ENCODE measurements at regions not wholly inside any gene's neighbourhood (a gene's known extent, or its start where the extent isn't known, plus 50 kb on each side); places are given as distances from the start of the nearest gene placed in this dataset.
"Not testable (repeated sequence)": the region's sequence is repeated elsewhere in the genome, so short reads cannot be mapped to it uniquely, and the experiment has no call there.

DNA sequence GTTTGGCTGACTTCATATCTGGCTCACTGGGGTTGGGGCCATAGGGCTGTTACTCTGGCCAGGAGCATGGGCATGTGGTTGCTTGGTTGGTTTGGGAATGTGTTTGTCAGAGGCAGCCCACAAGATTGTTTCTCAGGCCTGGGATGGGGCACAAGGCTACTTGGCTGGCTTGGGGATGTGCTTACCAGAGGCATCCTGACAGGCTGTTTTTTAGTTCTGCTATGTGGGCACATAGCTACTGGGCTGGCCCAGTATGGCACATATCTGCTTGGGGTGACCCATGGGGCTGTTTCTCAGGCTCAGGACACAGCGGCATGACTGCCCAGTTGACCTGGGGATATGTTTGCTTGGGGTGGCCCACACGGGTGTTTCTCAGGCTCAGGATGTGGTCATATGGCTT is 94.6 kb upstream of the PGR start:
- Histone ChIP-seq H3K27ac (ENCODE audit: low read depth, low read length) (no peak overlapping the region), H3K9me3 (ENCODE audit: low read length) (no peaks in the 10 kb centered on the region), H3K36me3 (ENCODE audit: insufficient read depth, low read length) (no peaks in the 10 kb centered on the region), H3K27me3 (ENCODE audit: insufficient read depth, low read length, poor library complexity, severe bottlenecking) (no peaks in the 10 kb centered on the region), H3K4me3 (ENCODE audit: low read length) (no peak overlapping the region), H3K4me1 (ENCODE audit: insufficient read depth, low read length) (no peaks in the 10 kb centered on the region)
- POLR2A ChIA-PET: no interaction called here
- H3K27ac Mint-ChIP-seq: no peak overlapping the region
- CTCF ChIA-PET: no interaction called here
- H3K9me3 Mint-ChIP-seq: peaks cover 20 to 41% (median 35%) of the 10 kb centered on the region in 5 donors
- no peaks in the 10 kb centered on the region for H3K4me1 Mint-ChIP-seq
- peaks cover 0 to 5% (median 0%) of the 10 kb centered on the region in 3 donors for H3K36me3 Mint-ChIP-seq
- no peak overlapping the region for H3K4me3 Mint-ChIP-seq
- H3K27me3 Mint-ChIP-seq: no peaks in the 10 kb centered on the region
- DNase-seq: no peak

DNA sequence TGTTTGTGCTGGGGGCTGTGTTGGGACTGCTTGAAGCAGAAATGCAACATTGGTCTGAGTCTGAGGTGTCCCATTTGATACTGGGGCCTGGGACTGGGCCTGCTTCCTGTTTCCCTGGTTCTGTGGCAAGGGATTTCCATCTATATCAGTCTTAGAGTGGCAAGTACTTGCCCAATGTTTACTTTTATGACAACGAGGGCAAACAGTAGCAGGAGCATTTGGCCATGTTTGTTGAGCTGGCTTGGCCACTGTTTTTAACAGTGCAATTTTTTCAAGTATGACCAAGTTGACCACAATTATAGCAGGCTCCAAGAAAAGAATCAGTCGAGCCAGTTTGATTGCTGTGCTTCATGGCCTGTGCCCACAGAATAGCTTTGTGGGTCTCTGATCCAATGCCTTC is 88.5 kb upstream of the PGR start:
- DNase-seq; POLR2A ChIA-PET; H3K27ac ChIP-seq (ENCODE audit: low read depth, low read length); CTCF ChIA-PET; H3K27me3 Mint-ChIP-seq; H3K4me1 Mint-ChIP-seq; H3K27ac Mint-ChIP-seq; H3K36me3 ChIP-seq (ENCODE audit: insufficient read depth, low read length); H3K4me3 ChIP-seq (ENCODE audit: low read length); H3K27me3 ChIP-seq (ENCODE audit: insufficient read depth, low read length, poor library complexity, severe bottlenecking); H3K36me3 Mint-ChIP-seq; H3K4me3 Mint-ChIP-seq; H3K9me3 ChIP-seq (ENCODE audit: low read length); H3K4me1 ChIP-seq (ENCODE audit: insufficient read depth, low read length): not testable (repeated sequence)
- H3K9me3 Mint-ChIP-seq: peaks cover 15 to 40% (median 38%) of the 10 kb centered on the region in 5 donors

DNA sequence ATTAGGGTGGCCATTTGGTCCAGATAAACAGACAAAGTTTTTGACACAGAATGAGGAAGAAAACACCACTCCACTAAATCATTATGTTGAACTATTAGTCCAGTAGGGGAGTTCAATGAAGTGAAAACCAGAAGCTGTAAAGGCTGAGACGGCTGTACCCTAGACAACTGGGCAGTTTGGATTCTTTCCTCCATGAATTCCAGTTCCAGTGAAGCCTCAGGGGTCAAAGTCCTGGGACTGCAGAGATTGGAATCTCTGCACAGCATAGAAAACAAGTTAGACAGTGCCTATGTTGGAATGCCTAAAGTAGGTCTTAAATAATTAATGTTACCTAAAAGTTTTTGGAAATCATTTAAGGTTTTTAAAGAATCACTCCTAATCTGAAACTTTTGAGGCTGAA is 86.5 kb upstream of the PGR start:
- H3K27ac Mint-ChIP-seq, POLR2A ChIA-PET, H3K4me3 Mint-ChIP-seq: not testable (repeated sequence)

DNA sequence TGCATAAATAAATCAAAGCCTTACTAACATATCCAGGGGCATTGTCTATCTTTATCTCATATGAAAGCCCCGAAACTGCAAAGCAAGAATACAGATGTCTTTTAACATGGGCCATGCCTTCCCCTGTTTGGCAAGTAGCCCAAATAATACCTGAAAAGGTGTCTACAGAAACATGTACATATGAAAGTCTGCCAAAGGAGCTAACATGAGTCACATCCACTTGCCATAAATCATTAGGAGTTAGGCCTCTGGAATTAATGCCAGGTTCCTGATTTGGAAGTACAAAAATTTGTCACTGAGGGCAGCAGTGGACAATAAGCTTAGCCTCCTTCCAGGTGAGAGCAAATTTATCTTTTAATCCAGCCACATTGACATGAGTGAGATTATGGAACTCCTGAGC is 85.5 kb upstream of the PGR start:
- H3K4me1 Mint-ChIP-seq: no peaks in the 10 kb centered on the region
- Histone ChIP-seq H3K9me3 (ENCODE audit: low read length) (no peaks in the 10 kb centered on the region), H3K27me3 (ENCODE audit: insufficient read depth, low read length, poor library complexity, severe bottlenecking) (no peaks in the 10 kb centered on the region), H3K27ac (ENCODE audit: low read depth, low read length) (no peak overlapping the region), H3K4me1 (ENCODE audit: insufficient read depth, low read length) (no peaks in the 10 kb centered on the region), H3K36me3 (ENCODE audit: insufficient read depth, low read length) (no peaks in the 10 kb centered on the region), H3K4me3 (ENCODE audit: low read length) (no peak overlapping the region)
- H3K36me3 Mint-ChIP-seq: peaks cover 0 to 4% (median 0%) of the 10 kb centered on the region in 3 donors
- no peaks in the 10 kb centered on the region for H3K27me3 Mint-ChIP-seq
- DNase-seq: no peak
- ChIA-PET CTCF (no interaction called here), POLR2A (no interaction called here)
- H3K27ac Mint-ChIP-seq: no peak overlapping the region
- H3K4me3 Mint-ChIP-seq: no peak overlapping the region
- H3K9me3 Mint-ChIP-seq: peaks cover 27 to 43% (median 36%) of the 10 kb centered on the region in 5 donors

More for the DNA sequence above, 86.5 kb upstream of the PGR start:
- H3K27ac ChIP-seq (ENCODE audit: low read depth, low read length); H3K27me3 Mint-ChIP-seq; H3K4me1 ChIP-seq (ENCODE audit: insufficient read depth, low read length); H3K36me3 Mint-ChIP-seq; H3K9me3 ChIP-seq (ENCODE audit: low read length); H3K4me1 Mint-ChIP-seq; H3K4me3 ChIP-seq (ENCODE audit: low read length); H3K36me3 ChIP-seq (ENCODE audit: insufficient read depth, low read length); DNase-seq; CTCF ChIA-PET; H3K27me3 ChIP-seq (ENCODE audit: insufficient read depth, low read length, poor library complexity, severe bottlenecking): not testable (repeated sequence)
- H3K9me3 Mint-ChIP-seq: peaks cover 23 to 48% (median 40%) of the 10 kb centered on the region in 5 donors

DNA sequence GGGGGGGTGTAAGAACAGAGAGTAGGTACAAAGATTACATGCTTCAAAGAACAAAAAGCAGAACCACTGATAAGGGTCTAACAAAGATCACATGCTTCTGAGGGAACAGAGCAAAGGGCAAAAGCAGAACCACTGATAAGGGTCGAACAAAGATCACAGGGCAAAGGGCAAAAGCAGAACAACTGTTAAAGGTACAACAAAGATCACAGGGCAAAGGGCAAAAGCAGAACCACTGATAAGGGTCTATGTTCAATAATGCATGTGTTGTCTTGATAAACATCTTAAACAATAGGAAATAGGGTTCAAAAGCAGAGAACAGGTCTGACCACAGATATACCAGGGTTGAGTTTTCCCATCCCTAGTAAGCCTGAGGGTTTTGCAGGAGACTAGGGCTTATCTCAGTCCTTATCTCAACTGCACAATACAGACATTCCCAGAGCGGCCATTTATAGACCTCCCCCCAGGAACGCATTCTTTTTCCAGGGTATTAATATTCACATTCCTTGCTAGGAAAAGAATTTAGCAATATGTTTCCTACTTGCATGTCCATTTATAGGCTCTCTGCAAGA is 81.9 kb upstream of the PGR start:
- H3K36me3 Mint-ChIP-seq: no peaks in the 10 kb centered on the region
- no peak overlapping the region for H3K27ac ChIP-seq (ENCODE audit: low read depth, low read length)
- ChIA-PET POLR2A (no interaction called here), CTCF (no interaction called here)
- H3K4me3 ChIP-seq (ENCODE audit: low read length): no peak overlapping the region
- H3K36me3 ChIP-seq (ENCODE audit: insufficient read depth, low read length): no peaks in the 10 kb centered on the region
- no peaks in the 10 kb centered on the region for H3K4me1 ChIP-seq (ENCODE audit: insufficient read depth, low read length)
- no peak overlapping the region for H3K4me3 Mint-ChIP-seq
- H3K9me3 Mint-ChIP-seq: peaks cover 21 to 40% (median 31%) of the 10 kb centered on the region in 5 donors
- H3K9me3 ChIP-seq (ENCODE audit: low read length): no peaks in the 10 kb centered on the region
- DNase-seq: no peak
- H3K4me1 Mint-ChIP-seq: no peaks in the 10 kb centered on the region
- no peak overlapping the region for H3K27ac Mint-ChIP-seq
- no peaks in the 10 kb centered on the region for H3K27me3 Mint-ChIP-seq
- H3K27me3 ChIP-seq (ENCODE audit: insufficient read depth, low read length, poor library complexity, severe bottlenecking): no peaks in the 10 kb centered on the region

DNA sequence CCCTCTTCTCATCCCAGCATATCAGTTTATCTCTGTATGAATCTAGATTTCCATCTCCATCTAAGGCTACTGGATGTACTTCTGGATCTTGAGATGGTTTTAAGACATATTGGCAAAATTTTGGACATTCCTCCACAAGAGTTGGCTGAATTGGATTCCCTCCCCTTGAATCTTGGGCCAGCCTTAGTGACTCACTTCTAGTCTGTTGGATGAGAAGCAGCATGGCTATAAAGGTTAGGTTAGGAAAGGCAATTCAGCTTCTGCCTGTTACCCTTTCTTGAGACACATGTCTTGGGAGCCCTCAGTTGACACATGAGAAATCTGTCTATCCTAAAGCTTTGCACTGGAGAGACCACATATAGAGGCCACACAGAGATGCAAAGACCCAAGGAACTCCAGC is 73.0 kb upstream of the PGR start:
- Mint-ChIP-seq H3K36me3 (no peaks in the 10 kb centered on the region), H3K27me3 (no peaks in the 10 kb centered on the region), H3K27ac (no peak overlapping the region), H3K4me3 (no peak overlapping the region), H3K4me1 (no peaks in the 10 kb centered on the region), H3K9me3 (peaks cover 2 to 27% (median 6%) of the 10 kb centered on the region in 5 donors)
- Histone ChIP-seq H3K36me3 (ENCODE audit: insufficient read depth, low read length) (no peaks in the 10 kb centered on the region), H3K27me3 (ENCODE audit: insufficient read depth, low read length, poor library complexity, severe bottlenecking) (no peaks in the 10 kb centered on the region), H3K9me3 (ENCODE audit: low read length) (no peaks in the 10 kb centered on the region), H3K4me1 (ENCODE audit: insufficient read depth, low read length) (no peaks in the 10 kb centered on the region), H3K4me3 (ENCODE audit: low read length) (no peak overlapping the region), H3K27ac (ENCODE audit: low read depth, low read length) (no peak overlapping the region)
- no peak for DNase-seq
- ChIA-PET CTCF (no interaction called here), POLR2A (no interaction called here)

DNA sequence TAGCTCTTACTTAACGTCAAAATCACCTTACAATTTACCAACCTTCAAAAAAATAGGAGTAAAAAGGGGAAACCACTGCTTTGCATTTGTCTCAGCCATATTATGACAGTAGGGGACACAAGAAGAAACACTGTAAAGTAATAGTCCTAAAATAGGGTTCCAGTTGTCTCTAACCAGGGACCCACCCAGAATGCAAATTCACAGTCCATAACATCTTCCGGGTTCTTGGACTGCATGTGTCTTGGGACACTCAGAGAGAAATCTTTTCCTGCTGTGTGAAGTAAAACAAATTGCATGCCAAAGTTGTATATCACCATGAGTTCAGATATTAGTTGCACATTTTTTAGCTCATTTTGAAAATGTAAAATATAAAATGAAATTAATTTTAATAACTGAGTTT is 69.8 kb upstream of the PGR start:
- H3K4me3 Mint-ChIP-seq: no peak overlapping the region
- Histone ChIP-seq H3K36me3 (ENCODE audit: insufficient read depth, low read length) (no peaks in the 10 kb centered on the region), H3K4me3 (ENCODE audit: low read length) (no peak overlapping the region), H3K27ac (ENCODE audit: low read depth, low read length) (no peak overlapping the region), H3K4me1 (ENCODE audit: insufficient read depth, low read length) (no peaks in the 10 kb centered on the region), H3K27me3 (ENCODE audit: insufficient read depth, low read length, poor library complexity, severe bottlenecking) (no peaks in the 10 kb centered on the region), H3K9me3 (ENCODE audit: low read length) (no peaks in the 10 kb centered on the region)
- no peaks in the 10 kb centered on the region for H3K36me3 Mint-ChIP-seq
- no peaks in the 10 kb centered on the region for H3K4me1 Mint-ChIP-seq
- ChIA-PET CTCF (no interaction called here), POLR2A (no interaction called here)
- no peak overlapping the region for H3K27ac Mint-ChIP-seq
- no peaks in the 10 kb centered on the region for H3K27me3 Mint-ChIP-seq
- H3K9me3 Mint-ChIP-seq: peaks cover 2 to 28% (median 3%) of the 10 kb centered on the region in 5 donors
- no peak for DNase-seq

DNA sequence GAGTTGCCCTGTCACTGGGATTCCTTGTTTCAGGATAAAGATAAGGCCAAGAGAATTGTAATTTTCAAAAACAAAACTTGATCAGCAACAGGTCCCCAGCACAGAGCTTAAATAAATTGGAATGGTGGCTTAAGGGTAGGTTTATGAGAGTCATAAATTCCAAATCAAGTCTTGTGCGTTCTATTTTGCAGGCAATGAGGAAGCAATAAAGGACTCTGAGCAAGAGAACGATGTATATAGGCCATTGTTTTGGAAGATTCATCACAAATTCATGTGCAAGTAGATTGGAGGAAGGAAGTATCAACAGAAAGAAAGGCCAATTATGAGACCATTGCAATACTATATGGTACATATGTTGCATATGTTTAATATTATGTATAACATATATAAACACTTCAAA is 65.7 kb upstream of the PGR start:
- CTCF ChIA-PET: no interaction called here
- H3K27ac Mint-ChIP-seq: no peak overlapping the region
- H3K4me3 Mint-ChIP-seq: no peak overlapping the region
- Histone ChIP-seq H3K27ac (ENCODE audit: low read depth, low read length) (no peak overlapping the region), H3K9me3 (ENCODE audit: low read length) (no peaks in the 10 kb centered on the region), H3K36me3 (ENCODE audit: insufficient read depth, low read length) (no peaks in the 10 kb centered on the region), H3K4me3 (ENCODE audit: low read length) (no peak overlapping the region), H3K27me3 (ENCODE audit: insufficient read depth, low read length, poor library complexity, severe bottlenecking) (no peaks in the 10 kb centered on the region), H3K4me1 (ENCODE audit: insufficient read depth, low read length) (no peaks in the 10 kb centered on the region)
- H3K4me1 Mint-ChIP-seq: no peaks in the 10 kb centered on the region
- no peaks in the 10 kb centered on the region for H3K36me3 Mint-ChIP-seq
- no peak for DNase-seq
- POLR2A ChIA-PET: no interaction called here
- H3K9me3 Mint-ChIP-seq: peaks cover 0 to 11% (median 8%) of the 10 kb centered on the region in 5 donors
- H3K27me3 Mint-ChIP-seq: no peaks in the 10 kb centered on the region

DNA sequence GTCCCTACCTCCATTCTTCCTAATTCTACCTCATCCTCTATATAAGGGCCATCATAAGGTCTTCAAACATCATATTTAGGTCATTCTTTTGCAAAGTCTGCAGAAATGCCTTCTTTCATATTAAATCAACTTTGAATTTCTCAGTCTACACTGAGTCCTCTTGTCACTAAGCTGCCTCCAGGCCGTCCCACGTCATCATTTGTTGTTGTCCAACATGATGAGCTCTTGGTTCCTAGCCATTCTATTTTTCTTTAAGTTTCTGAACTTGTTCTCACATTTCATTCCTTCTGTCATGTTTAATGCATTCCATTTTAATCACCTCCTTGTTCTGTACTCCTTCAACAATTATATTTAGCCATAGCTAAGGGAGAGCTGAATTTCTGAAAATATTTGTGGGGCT is 59.2 kb upstream of the PGR start:
- no peaks in the 10 kb centered on the region for H3K9me3 ChIP-seq (ENCODE audit: low read length)
- H3K36me3 Mint-ChIP-seq: no peaks in the 10 kb centered on the region

More for the DNA sequence above, 59.2 kb upstream of the PGR start:
- H3K27me3 Mint-ChIP-seq: no peaks in the 10 kb centered on the region
- no peaks in the 10 kb centered on the region for H3K4me1 Mint-ChIP-seq
- POLR2A ChIA-PET: no interaction called here
- no peak overlapping the region for H3K4me3 Mint-ChIP-seq
- no peaks in the 10 kb centered on the region for H3K4me1 ChIP-seq (ENCODE audit: insufficient read depth, low read length)
- no peak overlapping the region for H3K4me3 ChIP-seq (ENCODE audit: low read length)
- H3K27ac ChIP-seq (ENCODE audit: low read depth, low read length): no peak overlapping the region
- H3K9me3 Mint-ChIP-seq: peaks cover 0 to 17% (median 8%) of the 10 kb centered on the region in 5 donors
- H3K27ac Mint-ChIP-seq: no peak overlapping the region
- CTCF ChIA-PET: no interaction called here
- no peaks in the 10 kb centered on the region for H3K27me3 ChIP-seq (ENCODE audit: insufficient read depth, low read length, poor library complexity, severe bottlenecking)
- no peak for DNase-seq
- no peaks in the 10 kb centered on the region for H3K36me3 ChIP-seq (ENCODE audit: insufficient read depth, low read length)
